Adipocyte (in vitro differentiated cells): ENCODE measurements at regions not wholly inside any gene's neighbourhood (a gene's known extent, or its start where the extent isn't known, plus 50 kb on each side); places are given as distances from the start of the nearest gene placed in this dataset.

Experiments
- DNase-seq: peaks from one replicate; pipeline ENCODE4 v3.0.0-alpha.2; 2015; ENCODE audit warnings: low read depth
- H3K27me3 ChIP-seq: replicated peaks from 2 replicates; pipeline ENCODE4 v1.7.0; 2013; ENCODE audit warnings: mild to moderate bottlenecking, low read length, moderate library complexity; ENCODE audit not compliant: control insufficient read depth, insufficient read depth
- H3K36me3 ChIP-seq: 2 replicates; pipeline ENCODE4 v1.7.0; 2013; ENCODE audit warnings: low read length, mild to moderate bottlenecking, moderate library complexity; ENCODE audit not compliant: control insufficient read depth, insufficient read depth, severe bottlenecking
- H3K4me1 ChIP-seq: 2 replicates; pipeline ENCODE4 v1.7.0; 2013; ENCODE audit warnings: mild to moderate bottlenecking, low read length, moderate library complexity; ENCODE audit not compliant: control insufficient read depth, insufficient read depth
- H3K4me3 ChIP-seq: 2 replicates; pipeline ENCODE4 v1.7.0; 2013; ENCODE audit warnings: mild to moderate bottlenecking, low read length, moderate library complexity
- H3K9ac ChIP-seq: 2 replicates; pipeline ENCODE4 v1.7.0; 2013; ENCODE audit warnings: mild to moderate bottlenecking, low read length, moderate library complexity
- H3K9me3 ChIP-seq: 2 replicates; pipeline ENCODE4 v1.7.0; 2013; ENCODE audit warnings: mild to moderate bottlenecking, low read length, moderate library complexity; ENCODE audit not compliant: control insufficient read depth

DNA sequence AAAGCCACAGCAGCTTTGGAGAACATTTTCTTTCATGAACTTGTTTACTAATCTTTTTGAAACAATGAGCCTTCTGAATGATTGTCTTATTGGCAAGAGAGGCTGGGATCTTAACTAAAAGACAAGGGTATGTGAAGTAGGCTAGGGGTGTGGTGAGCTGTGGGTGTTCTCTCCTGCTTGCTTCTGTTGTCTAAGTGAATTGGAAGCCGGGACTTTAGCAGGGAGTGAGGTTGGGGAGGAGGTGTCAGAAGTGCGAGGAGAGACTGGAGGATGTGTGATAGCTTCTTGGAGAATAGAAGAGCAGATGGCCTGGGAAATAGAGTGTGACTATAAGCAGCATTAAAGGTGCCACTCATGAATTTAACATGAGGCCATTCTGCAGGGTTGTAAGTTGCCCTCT is 562.8 kb downstream of the UTRN start:
- Histone ChIP-seq H3K27me3 (no peaks in the 10 kb centered on the region), H3K4me3 (no peak overlapping the region), H3K9ac (no peak overlapping the region), H3K9me3 (no peaks in the 10 kb centered on the region), H3K36me3 (peaks cover 72% of the 10 kb centered on the region), H3K4me1 (peaks cover 11% of the 10 kb centered on the region)
- no peak for DNase-seq

GRCh38 chr6:144849920-144850319 is 564.8 kb downstream of the UTRN start:
- no peak overlapping the region for H3K4me3 ChIP-seq
- peaks cover 10% of the 10 kb centered on the region for H3K4me1 ChIP-seq
- peaks cover 67% of the 10 kb centered on the region for H3K36me3 ChIP-seq
- H3K27me3 ChIP-seq, result no peaks in the 10 kb centered on the region
- DNase-seq, result no peak
- no peak overlapping the region for H3K9ac ChIP-seq
- no peaks in the 10 kb centered on the region for H3K9me3 ChIP-seq

DNA sequence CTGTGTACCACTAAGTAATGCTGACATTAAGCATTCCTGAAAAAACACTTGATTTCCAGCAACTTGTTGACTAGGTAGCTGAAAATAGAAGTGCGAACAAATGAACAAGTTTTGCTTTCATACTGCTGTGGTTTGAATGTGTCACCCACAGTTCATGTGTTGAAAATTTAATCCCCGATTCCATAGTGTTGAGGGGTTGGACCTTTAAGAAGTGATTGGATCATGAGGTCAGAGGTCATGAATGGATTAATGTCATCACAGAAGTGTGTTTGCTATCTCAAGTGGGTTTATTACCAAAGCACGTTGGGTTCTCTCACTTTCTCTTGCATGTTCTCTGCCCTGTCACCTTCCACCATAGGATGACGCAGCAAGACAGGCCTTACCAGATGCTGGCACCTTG is 568.5 kb downstream of the UTRN start:
- peaks cover 43% of the 10 kb centered on the region for H3K36me3 ChIP-seq
- no peaks in the 10 kb centered on the region for H3K27me3 ChIP-seq
- H3K4me1 ChIP-seq, result peaks cover 4% of the 10 kb centered on the region
- no peaks in the 10 kb centered on the region for H3K9me3 ChIP-seq
- H3K9ac ChIP-seq, result no peak overlapping the region
- no peak for DNase-seq
- no peak overlapping the region for H3K4me3 ChIP-seq

GRCh38 chr6:144854654-144855053 is 569.5 kb downstream of the UTRN start:
- H3K27me3 ChIP-seq, result no peaks in the 10 kb centered on the region

GRCh38 chr6:144855375-144855774 is 570.2 kb downstream of the UTRN start:
- H3K9me3 ChIP-seq, result no peaks in the 10 kb centered on the region
- no peak for DNase-seq
- no peak overlapping the region for H3K4me3 ChIP-seq
- H3K9ac ChIP-seq, result no peak overlapping the region
- no peaks in the 10 kb centered on the region for H3K27me3 ChIP-seq
- H3K4me1 ChIP-seq, result peaks cover 4% of the 10 kb centered on the region
- H3K36me3 ChIP-seq, result peaks cover 33% of the 10 kb centered on the region

More at GRCh38 chr6:144854654-144855053, 569.5 kb downstream of the UTRN start:
- H3K4me3 ChIP-seq, result no peak overlapping the region
- DNase-seq, result no peak
- H3K9me3 ChIP-seq, result no peaks in the 10 kb centered on the region
- peaks cover 40% of the 10 kb centered on the region for H3K36me3 ChIP-seq
- peaks cover 4% of the 10 kb centered on the region for H3K4me1 ChIP-seq
- no peak overlapping the region for H3K9ac ChIP-seq

- no peak for DNase-seq
- H3K9me3 ChIP-seq, result no peaks in the 10 kb centered on the region
- peaks cover 27% of the 10 kb centered on the region for H3K36me3 ChIP-seq
- H3K27me3 ChIP-seq, result no peaks in the 10 kb centered on the region
- H3K9ac ChIP-seq, result no peak overlapping the region
- H3K4me3 ChIP-seq, result no peak overlapping the region
- peaks cover 4% of the 10 kb centered on the region for H3K4me1 ChIP-seq
Observed at GRCh38 chr6:144855812-144856531, 570.8 kb downstream of the UTRN start.

GRCh38 chr6:144856622-144857021 is 571.5 kb downstream of the UTRN start:
- H3K9me3 ChIP-seq, result no peaks in the 10 kb centered on the region
- no peak overlapping the region for H3K9ac ChIP-seq
- peaks cover 20% of the 10 kb centered on the region for H3K36me3 ChIP-seq
- H3K4me1 ChIP-seq, result peaks cover 4% of the 10 kb centered on the region
- no peaks in the 10 kb centered on the region for H3K27me3 ChIP-seq
- no peak overlapping the region for H3K4me3 ChIP-seq
- DNase-seq, result no peak

DNA sequence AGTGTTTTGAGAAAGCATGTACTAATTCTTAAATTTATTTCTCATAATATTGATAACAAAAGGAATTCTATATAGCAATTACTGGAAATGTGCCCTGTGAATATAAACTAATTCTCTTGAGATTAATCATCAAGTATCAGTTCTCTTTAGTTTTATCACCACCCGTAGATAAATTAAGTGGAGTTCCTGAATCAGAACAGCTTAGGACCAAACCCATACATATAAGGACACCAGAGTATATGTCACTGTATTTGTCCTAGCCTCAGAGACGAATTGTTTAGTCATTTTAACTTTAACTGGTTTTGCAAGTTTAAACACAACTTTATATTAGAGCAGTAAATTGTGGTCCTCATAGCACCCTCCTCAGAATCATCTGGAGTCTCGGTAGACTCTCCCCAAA is 572.0 kb downstream of the UTRN start:
- Histone ChIP-seq H3K9me3 (no peaks in the 10 kb centered on the region), H3K4me3 (no peak overlapping the region), H3K36me3 (peaks cover 15% of the 10 kb centered on the region), H3K27me3 (no peaks in the 10 kb centered on the region), H3K4me1 (peaks cover 4% of the 10 kb centered on the region), H3K9ac (no peak overlapping the region)
- DNase-seq, result no peak

DNA sequence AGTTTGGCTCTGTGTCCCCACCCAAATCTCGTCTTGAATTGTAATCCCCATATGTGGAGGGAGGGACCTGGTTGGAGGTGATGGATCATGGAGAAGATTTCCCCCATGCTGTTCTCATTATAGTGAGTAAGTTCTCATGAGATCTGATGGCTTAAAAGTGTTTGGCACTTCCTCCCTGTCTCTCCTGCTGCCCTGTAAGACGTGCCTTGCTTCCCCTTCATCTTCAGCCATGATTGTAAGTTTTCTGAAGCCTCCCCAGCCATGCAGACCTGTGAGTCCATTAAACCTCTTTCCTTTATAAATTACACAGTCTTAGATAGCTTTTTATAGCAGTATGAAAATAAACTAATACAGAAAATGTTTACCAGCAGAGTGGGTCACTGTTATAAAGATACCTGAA is 577.6 kb downstream of the UTRN start:
- no peak for DNase-seq
- H3K4me1 ChIP-seq, result peaks cover 5% of the 10 kb centered on the region
- H3K27me3 ChIP-seq, result no peaks in the 10 kb centered on the region
- H3K36me3 ChIP-seq, result no peaks in the 10 kb centered on the region
- H3K9me3 ChIP-seq, result peaks cover 5% of the 10 kb centered on the region
- H3K4me3 ChIP-seq, result no peak overlapping the region
- no peak overlapping the region for H3K9ac ChIP-seq

- peaks cover 5% of the 10 kb centered on the region for H3K9me3 ChIP-seq
Observed at GRCh38 chr6:144867761-144868160, 582.6 kb downstream of the UTRN start.

GRCh38 chr6:144870782-144871181 is 585.6 kb downstream of the UTRN start:
- no peaks in the 10 kb centered on the region for H3K27me3 ChIP-seq
- DNase-seq, result no peak
- H3K4me1 ChIP-seq, result peaks cover 32% of the 10 kb centered on the region
- no peaks in the 10 kb centered on the region for H3K36me3 ChIP-seq
- no peak overlapping the region for H3K4me3 ChIP-seq
- peak overlapping the region; percentile 64 for H3K9ac ChIP-seq
- H3K9me3 ChIP-seq, result no peaks in the 10 kb centered on the region

More at GRCh38 chr6:144867761-144868160, 582.6 kb downstream of the UTRN start:
- H3K36me3 ChIP-seq, result no peaks in the 10 kb centered on the region
- no peaks in the 10 kb centered on the region for H3K27me3 ChIP-seq
- H3K4me3 ChIP-seq, result no peak overlapping the region
- peak overlapping the region; percentile 47 for H3K9ac ChIP-seq
- no peak for DNase-seq
- H3K4me1 ChIP-seq, result peaks cover 29% of the 10 kb centered on the region
